DOHH2 (cell line): ENCODE measurements at regions not wholly inside any gene's neighbourhood (a gene's known extent, or its start where the extent isn't known, plus 50 kb on each side); places are given as distances from the start of the nearest gene placed in this dataset.

ENCODE experiments used
- H3F3A ChIP-seq: fragments of 200-600 bp; sonication (generic), shearing (Covaris generic); 2 replicates; pipeline ENCODE4 v1.6.0; 2016; ENCODE audit warnings: antibody characterized with exemption, mild to moderate bottlenecking; ENCODE audit not compliant: control insufficient read depth, insufficient read depth
- H3K27ac ChIP-seq: fragments of 200-600 bp; sonication (generic); 2 replicates; pipeline ENCODE4 v1.5.1; 2014; ENCODE audit warnings: low read depth, mild to moderate bottlenecking, low read length, moderate library complexity
- H3K27me3 ChIP-seq: fragments of 200-600 bp; sonication (generic); 2 replicates; pipeline ENCODE4 v1.6.1; 2014; ENCODE audit warnings: mild to moderate bottlenecking, low read length, mixed read lengths; ENCODE audit not compliant: control insufficient read depth
- H3K36me3 ChIP-seq: fragments of 200-600 bp; sonication (generic); 2 replicates; pipeline ENCODE4 v1.6.1; 2014; ENCODE audit warnings: mild to moderate bottlenecking, low read length, moderate library complexity, mixed read lengths; ENCODE audit not compliant: control insufficient read depth
- H3K4me1 ChIP-seq: fragments of 200-600 bp; sonication (generic); 2 replicates; pipeline ENCODE4 v1.6.1; 2014; ENCODE audit warnings: mild to moderate bottlenecking, low read length, mixed read lengths; ENCODE audit not compliant: control insufficient read depth
- H3K4me2 ChIP-seq: fragments of 200-600 bp; sonication (generic); 2 replicates; pipeline ENCODE4 v1.6.0; 2014; ENCODE audit warnings: mild to moderate bottlenecking, low read length, moderate library complexity
- H3K4me3 ChIP-seq: fragments of 200-600 bp; sonication (generic); 2 replicates; pipeline ENCODE4 v1.5.1; 2014; ENCODE audit warnings: mild to moderate bottlenecking, low read length, mixed read lengths
- H3K79me2 ChIP-seq: fragments of 200-600 bp; sonication (generic); 2 replicates; pipeline ENCODE4 v1.6.1; 2014; ENCODE audit warnings: mild to moderate bottlenecking, low read length, mixed read lengths; ENCODE audit not compliant: control insufficient read depth
- H3K9me2 ChIP-seq: fragments of 200-600 bp; sonication (generic); replicated peaks from 2 replicates; pipeline ENCODE4 v1.6.1; 2014; ENCODE audit warnings: mild to moderate bottlenecking, low read length, mixed read lengths; ENCODE audit not compliant: control insufficient read depth
- H3K9me3 ChIP-seq: fragments of 200-600 bp; sonication (generic); 2 replicates; pipeline ENCODE4 v1.6.1; 2014; ENCODE audit warnings: antibody characterized with exemption, low read length, mixed read lengths; ENCODE audit not compliant: control insufficient read depth, insufficient read depth
- H4K20me1 ChIP-seq: fragments of 200-600 bp; sonication (generic); 2 replicates; pipeline ENCODE4 v1.6.0; 2014; ENCODE audit warnings: low read depth, mild to moderate bottlenecking, antibody characterized with exemption, low read length, moderate library complexity; ENCODE audit not compliant: control insufficient read depth, insufficient read depth
- EZH2phosphoT487 ChIP-seq: fragments of 200-600 bp; sonication (generic); IDR thresholded peaks from 2 replicates; pipeline ENCODE4 v1.6.1; 2017; ENCODE audit warnings: borderline replicate concordance, mild to moderate bottlenecking, antibody characterized with exemption, low read length, moderate library complexity, mixed read lengths
- TF ChIP-seq, protein P1 (sequence below): fragments of 200-600 bp; sonication (generic); IDR thresholded peaks from one replicate; pipeline ENCODE4 v1.5.1; 2014; ENCODE audit warnings: antibody characterized with exemption, mild to moderate bottlenecking, low read depth, low read length; ENCODE audit not compliant: poor library complexity, severe bottlenecking

DNA sequence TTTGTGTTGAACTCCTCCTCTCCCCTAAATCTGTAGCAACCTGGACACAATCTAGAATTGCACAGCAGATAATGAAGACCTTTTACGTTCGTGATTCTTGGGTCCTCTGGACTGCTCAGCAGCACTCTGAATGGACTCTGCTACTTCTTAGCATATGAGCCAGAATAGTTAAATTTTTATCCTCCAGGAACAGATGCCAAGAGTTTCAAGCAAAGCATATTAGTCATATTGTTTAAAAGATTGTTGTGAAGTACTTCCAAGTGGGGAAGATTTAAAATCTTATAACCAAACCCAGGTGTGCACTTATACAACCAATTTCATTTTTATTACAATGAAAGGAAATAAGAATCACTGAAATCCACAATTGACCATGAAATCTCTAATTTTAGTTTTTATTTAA lies 118.9 kb upstream of the EXOC2 start:
- no peak overlapping the region for H3K4me2 ChIP-seq
- no peaks in the 10 kb centered on the region for H3K9me2 ChIP-seq
- H3K27me3 ChIP-seq: peaks cover 6% of the 10 kb centered on the region; the same call in 1 of the 2 replicates
- no peaks in the 10 kb centered on the region for H4K20me1 ChIP-seq
- H3K4me1 ChIP-seq: no peaks in the 10 kb centered on the region
- no peak overlapping the region for H3K27ac ChIP-seq
- no peak for TF ChIP-seq EZH2phosphoT487
- TF ChIP-seq, protein P1, sequence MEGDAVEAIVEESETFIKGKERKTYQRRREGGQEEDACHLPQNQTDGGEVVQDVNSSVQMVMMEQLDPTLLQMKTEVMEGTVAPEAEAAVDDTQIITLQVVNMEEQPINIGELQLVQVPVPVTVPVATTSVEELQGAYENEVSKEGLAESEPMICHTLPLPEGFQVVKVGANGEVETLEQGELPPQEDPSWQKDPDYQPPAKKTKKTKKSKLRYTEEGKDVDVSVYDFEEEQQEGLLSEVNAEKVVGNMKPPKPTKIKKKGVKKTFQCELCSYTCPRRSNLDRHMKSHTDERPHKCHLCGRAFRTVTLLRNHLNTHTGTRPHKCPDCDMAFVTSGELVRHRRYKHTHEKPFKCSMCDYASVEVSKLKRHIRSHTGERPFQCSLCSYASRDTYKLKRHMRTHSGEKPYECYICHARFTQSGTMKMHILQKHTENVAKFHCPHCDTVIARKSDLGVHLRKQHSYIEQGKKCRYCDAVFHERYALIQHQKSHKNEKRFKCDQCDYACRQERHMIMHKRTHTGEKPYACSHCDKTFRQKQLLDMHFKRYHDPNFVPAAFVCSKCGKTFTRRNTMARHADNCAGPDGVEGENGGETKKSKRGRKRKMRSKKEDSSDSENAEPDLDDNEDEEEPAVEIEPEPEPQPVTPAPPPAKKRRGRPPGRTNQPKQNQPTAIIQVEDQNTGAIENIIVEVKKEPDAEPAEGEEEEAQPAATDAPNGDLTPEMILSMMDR: no peak
- H3K79me2 ChIP-seq: no peaks in the 10 kb centered on the region
- no peak overlapping the region for H3K4me3 ChIP-seq
- no peaks in the 10 kb centered on the region for H3F3A ChIP-seq
- H3K9me3 ChIP-seq: no peaks in the 10 kb centered on the region
- no peaks in the 10 kb centered on the region for H3K36me3 ChIP-seq

DNA sequence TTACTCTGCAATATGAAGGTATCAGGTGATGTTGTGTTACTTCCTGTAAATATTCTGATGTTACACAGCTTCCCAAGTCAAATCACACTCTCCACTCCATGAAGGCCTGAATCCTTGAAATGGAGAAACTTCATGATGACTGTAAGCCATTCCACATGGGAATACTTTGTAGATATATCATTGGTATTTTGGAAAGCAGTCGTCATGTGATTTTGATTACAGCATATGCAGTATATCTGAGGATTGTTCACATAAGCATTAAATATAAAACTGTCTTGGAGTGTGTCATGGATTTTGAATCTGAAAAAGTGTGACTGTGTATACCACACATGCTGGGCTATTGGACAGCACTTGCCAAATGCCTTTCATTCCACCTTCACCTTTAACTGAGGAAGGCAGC lies 118.3 kb upstream of the EXOC2 start:
- no peak for TF ChIP-seq EZH2phosphoT487
- TF ChIP-seq, protein P1: no peak
- no peaks in the 10 kb centered on the region for H3K4me1 ChIP-seq

DNA sequence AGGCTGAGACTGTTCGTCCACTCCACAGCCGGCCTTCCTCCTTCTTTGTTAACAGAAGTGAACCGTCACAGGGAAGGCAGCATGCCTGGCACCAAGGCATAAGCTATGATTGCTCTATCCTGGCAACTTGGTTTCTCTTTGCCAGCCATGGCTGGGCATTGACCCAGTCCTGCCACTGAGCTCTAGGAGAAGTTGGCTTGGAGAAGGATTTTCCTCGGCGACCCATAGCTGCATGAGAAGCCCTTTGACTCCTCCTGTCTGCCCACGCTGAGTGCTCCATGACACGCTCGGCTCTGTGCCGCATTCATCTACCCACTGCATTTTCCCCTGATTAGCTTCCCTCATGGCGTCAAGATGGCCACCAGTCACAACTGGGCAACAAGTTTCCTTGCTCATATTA lies 111.8 kb upstream of the EXOC2 start:
- Histone ChIP-seq H3K4me1 (no peaks in the 10 kb centered on the region), H3K36me3 (no peaks in the 10 kb centered on the region), H3K27me3 (no peaks in the 10 kb centered on the region), H4K20me1 (no peaks in the 10 kb centered on the region), H3K4me2 (no peak overlapping the region), H3K9me3 (no peaks in the 10 kb centered on the region), H3F3A (no peaks in the 10 kb centered on the region), H3K79me2 (no peaks in the 10 kb centered on the region), H3K27ac (no peak overlapping the region), H3K9me2 (no peaks in the 10 kb centered on the region), H3K4me3 (no peak overlapping the region)
- TF ChIP-seq EZH2phosphoT487: no peak
- TF ChIP-seq, protein P1: no peak

More for the DNA sequence above, 118.3 kb upstream of the EXOC2 start:
- no peaks in the 10 kb centered on the region for H4K20me1 ChIP-seq
- H3K9me3 ChIP-seq: no peaks in the 10 kb centered on the region
- no peak overlapping the region for H3K27ac ChIP-seq
- no peaks in the 10 kb centered on the region for H3K36me3 ChIP-seq
- peaks cover 6% of the 10 kb centered on the region; the same call in 1 of the 2 replicates for H3K27me3 ChIP-seq
- no peaks in the 10 kb centered on the region for H3K9me2 ChIP-seq
- H3K4me2 ChIP-seq: no peak overlapping the region
- no peaks in the 10 kb centered on the region for H3F3A ChIP-seq
- no peak overlapping the region for H3K4me3 ChIP-seq
- H3K79me2 ChIP-seq: no peaks in the 10 kb centered on the region

DNA sequence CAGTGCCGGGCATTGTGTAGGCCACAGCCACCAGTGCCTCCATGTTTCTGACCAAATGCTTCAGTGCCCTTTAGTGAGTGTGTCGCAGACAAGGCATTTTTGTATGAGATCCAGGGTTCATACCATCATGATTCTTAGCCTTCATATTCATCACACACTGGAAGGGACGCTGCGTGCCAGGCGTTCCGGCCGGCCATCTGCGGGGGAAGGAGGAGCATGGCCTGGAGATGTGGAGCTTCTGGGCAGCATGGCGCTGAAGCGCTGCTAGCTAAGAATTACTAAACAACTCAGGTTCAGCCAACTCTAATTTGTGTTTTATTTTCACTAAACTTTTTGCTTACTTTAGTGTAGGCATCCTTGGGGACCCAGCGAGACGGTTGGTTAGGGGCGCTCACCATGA lies 111.4 kb upstream of the EXOC2 start:
- H3K27ac ChIP-seq: no peak overlapping the region
- no peaks in the 10 kb centered on the region for H3K36me3 ChIP-seq
- H3K4me3 ChIP-seq: no peak overlapping the region
- H4K20me1 ChIP-seq: no peaks in the 10 kb centered on the region
- H3K4me1 ChIP-seq: no peaks in the 10 kb centered on the region
- H3K9me2 ChIP-seq: no peaks in the 10 kb centered on the region
- no peak for TF ChIP-seq EZH2phosphoT487
- TF ChIP-seq, protein P1: no peak
- no peaks in the 10 kb centered on the region for H3K9me3 ChIP-seq
- no peaks in the 10 kb centered on the region for H3K79me2 ChIP-seq
- H3K27me3 ChIP-seq: no peaks in the 10 kb centered on the region
- no peaks in the 10 kb centered on the region for H3F3A ChIP-seq
- no peak overlapping the region for H3K4me2 ChIP-seq
